ENCODE measurements at regions not wholly inside any gene's neighbourhood (a gene's known extent, or its start where the extent isn't known, plus 50 kb on each side); places are given as distances from the start of the nearest gene placed in this dataset.

DNA sequence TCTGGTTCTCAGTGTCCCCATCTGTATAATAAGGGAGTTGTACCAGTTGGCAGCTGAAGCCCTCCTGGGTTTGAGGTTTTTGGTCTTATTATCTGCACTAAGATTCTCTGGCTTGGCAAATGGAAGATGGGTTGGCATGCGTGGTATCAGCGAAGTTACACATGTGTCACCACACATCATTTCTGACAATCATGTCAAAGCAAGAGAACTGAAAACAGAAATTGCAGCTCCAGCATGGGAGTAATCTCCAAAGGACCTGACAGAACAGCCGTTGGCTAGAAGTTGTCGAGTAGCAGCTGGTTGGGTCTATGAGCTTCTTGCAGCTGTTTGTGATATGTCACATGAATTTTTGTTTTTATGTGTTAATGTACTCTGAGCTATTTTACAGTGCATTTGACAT, 317.4 kb downstream of the SLC4A3 start:
- TF ChIP-seq, protein P1, sequence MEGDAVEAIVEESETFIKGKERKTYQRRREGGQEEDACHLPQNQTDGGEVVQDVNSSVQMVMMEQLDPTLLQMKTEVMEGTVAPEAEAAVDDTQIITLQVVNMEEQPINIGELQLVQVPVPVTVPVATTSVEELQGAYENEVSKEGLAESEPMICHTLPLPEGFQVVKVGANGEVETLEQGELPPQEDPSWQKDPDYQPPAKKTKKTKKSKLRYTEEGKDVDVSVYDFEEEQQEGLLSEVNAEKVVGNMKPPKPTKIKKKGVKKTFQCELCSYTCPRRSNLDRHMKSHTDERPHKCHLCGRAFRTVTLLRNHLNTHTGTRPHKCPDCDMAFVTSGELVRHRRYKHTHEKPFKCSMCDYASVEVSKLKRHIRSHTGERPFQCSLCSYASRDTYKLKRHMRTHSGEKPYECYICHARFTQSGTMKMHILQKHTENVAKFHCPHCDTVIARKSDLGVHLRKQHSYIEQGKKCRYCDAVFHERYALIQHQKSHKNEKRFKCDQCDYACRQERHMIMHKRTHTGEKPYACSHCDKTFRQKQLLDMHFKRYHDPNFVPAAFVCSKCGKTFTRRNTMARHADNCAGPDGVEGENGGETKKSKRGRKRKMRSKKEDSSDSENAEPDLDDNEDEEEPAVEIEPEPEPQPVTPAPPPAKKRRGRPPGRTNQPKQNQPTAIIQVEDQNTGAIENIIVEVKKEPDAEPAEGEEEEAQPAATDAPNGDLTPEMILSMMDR (IDR thresholded peaks at IDR 0.05; ENCODE audit: poor library complexity) = no peak
- no peak for TF ChIP-seq EZH2 (IDR thresholded peaks at IDR 0.05; ENCODE audit: borderline replicate concordance)

Measured in hepatocyte (in vitro differentiated cells).